A172 (cell line): ENCODE measurements at regions not wholly inside any gene's neighbourhood (a gene's known extent, or its start where the extent isn't known, plus 50 kb on each side); places are given as distances from the start of the nearest gene placed in this dataset.

Experiments
- DNase-seq: peaks from one replicate; pipeline ENCODE4 v3.0.0-alpha.2; 2015; ENCODE audit warnings: low spot score

DNA sequence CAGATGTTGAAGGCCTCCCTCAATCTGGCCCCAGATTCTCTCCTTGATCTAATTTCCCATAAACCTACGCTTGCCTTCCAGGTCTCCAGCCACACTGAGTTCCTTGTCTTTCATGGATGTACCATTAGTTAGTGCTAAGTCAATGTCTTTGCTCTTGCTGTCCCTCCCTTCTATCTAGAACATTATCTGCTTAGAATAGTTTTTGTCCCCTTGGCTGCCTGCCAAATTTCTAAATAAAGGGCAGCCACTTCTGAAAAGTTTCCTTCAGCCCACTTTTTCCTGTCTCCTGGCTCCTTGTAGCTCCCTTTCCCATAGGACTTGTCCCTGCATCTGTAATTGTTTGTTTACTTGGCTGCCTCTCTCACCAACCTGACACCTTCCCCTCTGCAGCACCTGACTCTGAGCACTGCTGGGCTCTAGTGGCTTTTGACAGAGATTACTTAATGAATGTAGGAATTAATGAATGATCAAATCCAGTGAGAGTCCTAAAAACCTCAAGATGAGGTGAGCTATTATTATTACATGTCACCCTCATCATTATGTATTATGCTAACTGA is 58.3 kb downstream of the CXCL12 start:
- no peak for DNase-seq

DNA sequence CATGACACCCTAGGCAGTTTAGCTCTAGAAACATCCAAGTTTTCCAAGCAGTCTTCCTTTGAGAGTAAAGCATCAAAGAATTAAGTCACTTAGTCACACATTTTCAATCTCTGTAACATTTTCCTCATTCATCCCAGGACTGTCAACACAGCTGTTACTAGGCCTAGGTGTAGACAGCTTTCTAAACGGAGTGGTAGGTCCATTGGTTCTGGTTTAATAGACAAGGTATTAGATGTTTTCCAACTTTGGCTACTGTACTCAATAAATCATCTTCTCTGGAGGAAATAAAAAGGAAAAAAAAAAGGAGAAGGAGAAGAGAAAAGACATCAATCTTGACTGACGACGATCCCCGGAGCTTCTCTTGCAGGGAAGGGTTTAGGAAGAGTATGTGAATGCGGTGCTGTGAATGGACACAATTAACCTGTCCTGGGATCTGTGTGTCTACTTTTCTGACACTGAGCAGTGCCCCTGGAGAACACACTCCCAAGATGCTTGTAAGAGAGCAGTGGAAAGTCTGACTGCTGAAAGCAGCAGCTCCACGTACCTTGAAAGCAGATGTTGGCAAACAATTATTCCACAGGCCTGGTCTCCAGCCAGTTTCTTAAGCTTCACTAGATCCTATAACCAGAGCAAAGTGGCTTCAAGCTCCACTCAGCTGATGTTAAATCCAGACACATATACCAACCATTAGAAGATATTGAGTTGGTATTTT is 59.1 kb downstream of the CXCL12 start:
- DNase-seq, result no peak

GRCh38 chr10:44325157-44325556 is 59.7 kb downstream of the CXCL12 start:
- DNase-seq, result no peak

GRCh38 chr10:44323838-44324237 is 61.1 kb downstream of the CXCL12 start:
- DNase-seq, result no peak

DNA sequence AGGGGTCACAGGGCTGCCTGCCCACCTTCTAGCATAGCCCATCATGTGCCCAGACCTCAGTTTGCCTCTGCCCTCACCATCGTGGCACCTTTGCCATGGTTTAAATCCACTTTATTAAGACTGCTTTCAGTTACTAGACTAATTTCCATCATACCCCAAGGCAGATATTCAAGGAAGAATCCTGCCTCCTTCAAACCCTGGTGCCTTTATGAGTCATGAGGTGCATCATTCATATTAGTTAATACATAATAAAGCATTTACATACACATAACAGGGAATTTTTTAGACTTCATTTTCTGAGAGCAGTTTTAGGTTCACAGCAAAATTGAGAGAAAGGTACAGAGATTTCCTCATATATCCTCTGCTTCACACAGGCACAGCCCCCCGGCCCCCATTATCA is 62.8 kb downstream of the CXCL12 start:
- no peak for DNase-seq

GRCh38 chr10:44320756-44321155 is 64.1 kb downstream of the CXCL12 start:
- DNase-seq, result no peak

DNA sequence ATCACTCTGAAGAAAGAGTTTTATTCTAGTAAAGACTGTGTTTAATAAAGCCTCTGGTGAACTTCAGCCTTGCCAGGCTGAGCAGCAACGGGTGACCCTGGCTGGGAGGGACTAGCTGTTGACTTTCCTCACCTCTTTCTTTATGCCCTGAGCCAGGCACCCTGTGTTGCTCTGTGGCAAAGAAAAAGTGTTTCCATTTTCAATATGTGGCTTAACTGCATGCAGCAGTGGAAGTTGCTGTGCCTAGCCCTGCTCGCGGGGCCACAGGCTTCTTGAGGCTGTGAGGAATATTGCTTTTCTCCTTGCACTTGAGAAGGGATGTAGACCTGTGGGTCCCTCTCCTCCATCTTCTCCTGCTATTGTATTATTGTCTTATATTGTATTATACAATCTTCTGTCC is 67.0 kb downstream of the CXCL12 start:
- DNase-seq, result no peak

DNA sequence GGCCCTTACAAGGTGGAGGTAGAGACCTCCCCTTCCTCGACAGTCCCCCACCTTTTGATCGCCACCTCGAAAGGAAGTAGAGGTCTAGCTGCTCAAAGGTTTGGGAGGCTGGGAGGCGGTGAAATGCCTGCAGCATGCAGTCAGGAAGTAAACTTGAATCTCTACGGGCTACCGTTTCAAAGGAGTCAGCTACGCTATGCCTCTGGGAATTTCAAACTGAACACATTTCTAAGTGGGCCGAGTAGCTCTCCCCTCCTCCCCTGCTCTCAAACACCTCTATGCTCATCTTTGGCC is 68.0 kb downstream of the CXCL12 start:
- no peak for DNase-seq

- peak; percentile 12 for DNase-seq
These were observed 68.5 kb downstream of the CXCL12 start for GRCh38 chr10:44316187-44316921.

GRCh38 chr10:44314802-44315460 is 70.0 kb downstream of the CXCL12 start:
- DNase-seq, result no peak

GRCh38 chr10:44313761-44314165 is 71.1 kb downstream of the CXCL12 start:
- DNase-seq, result no peak

DNA sequence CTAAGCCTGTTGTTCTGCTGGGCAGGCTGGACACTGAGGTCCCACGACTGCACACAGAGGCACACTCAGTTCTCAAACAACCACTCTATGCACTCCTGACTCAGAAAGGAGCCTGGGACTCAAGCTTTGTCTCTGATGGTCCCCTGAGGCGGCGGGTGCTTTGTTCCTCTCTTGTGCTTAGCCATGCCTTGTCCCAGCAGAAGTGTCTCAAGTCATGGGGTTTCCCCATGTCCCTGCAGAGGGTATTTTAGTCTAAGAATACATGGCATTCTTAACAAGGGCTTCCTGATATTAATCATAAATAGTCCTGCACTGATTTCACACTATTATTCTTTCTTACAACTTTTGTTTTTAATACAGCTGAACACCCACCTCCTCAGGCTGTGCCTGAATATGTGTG is 72.5 kb downstream of the CXCL12 start:
- DNase-seq, result no peak

GRCh38 chr10:44311563-44312051 is 73.3 kb downstream of the CXCL12 start:
- no peak for DNase-seq

DNA sequence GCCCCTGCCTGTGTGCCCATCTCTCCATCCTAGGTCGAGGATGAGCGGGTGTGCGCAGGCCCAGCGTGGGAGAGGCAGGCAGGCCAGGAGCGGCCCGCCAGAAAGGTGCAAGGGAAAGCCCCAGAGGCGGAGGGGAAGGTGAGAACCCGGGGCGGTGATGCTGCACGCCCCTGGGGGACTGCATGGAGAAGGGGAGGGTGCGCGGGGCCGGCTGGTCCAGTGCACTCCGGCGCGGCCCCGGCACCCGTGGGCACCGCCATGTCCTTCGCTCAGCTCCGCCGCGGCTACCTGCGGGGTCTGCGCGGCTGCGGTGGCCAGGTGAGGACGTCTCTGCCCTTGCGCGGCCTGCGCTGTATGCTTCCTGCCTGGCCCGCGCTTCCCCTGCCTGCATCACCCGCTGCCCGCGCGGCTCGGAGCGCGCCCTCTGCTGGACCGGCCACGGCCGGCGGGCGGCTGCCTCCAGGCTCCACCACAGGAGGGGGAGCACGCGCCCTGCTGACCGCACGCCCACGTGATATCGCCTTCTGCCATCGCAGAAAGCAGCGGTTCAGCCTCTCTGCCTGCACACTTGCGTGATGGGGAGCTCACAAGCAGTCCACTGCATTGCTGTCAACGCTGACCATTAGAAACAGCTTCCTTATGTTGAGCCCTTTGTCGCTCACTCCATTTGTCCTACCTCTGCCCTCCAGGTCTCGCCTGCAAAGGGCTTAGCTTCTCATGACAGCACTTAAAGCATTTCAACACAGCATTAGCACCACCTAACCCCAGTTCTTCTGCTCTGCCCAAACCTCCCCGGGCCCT is 73.9 kb downstream of the CXCL12 start:
- DNase-seq, result peak; percentile 17

DNA sequence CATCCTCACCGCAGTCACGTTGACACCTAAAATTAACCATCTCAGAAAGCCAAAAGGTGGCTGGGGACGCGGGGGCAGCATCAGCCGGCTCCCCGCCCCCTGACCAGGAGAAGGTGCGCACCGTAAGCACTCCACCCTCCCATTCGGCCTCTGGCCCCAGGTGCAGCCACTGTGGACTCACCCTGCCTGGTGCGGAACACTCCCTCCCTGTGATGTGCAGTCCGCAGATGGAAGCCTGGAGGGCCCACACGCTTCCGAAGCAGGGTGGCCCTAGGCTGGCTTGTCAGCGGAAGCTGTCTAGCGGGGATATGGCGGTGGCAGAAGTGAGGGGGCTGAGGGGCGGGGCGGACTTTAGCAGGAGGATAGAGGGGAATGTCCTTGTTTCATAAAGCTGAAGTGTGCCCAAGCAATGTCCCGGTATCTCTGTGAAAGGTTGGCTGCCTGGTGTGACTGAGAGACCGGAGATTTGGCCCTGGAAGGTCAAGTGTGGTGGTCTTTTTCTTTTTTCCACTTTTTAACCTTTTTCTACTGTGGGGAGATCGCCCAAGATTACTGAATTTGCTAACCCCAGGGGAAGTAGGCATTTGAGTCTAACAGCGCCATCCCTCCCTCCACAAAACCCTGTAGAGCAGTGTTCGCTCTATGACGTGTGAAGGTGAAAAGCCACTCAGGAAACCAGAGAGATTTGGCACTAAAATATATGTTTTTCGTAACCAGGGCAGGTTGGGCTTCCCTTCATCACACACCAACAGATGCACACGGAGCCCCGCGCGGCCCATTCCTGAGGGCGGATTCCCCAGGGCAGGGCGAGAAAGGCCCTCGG is 74.7 kb downstream of the CXCL12 start:
- no peak for DNase-seq

- no peak for DNase-seq
These were observed 75.5 kb downstream of the CXCL12 start for GRCh38 chr10:44309361-44309760.

- no peak for DNase-seq
These were observed 76.0 kb downstream of the CXCL12 start for GRCh38 chr10:44308935-44309334.

- no peak for DNase-seq
These were observed 77.2 kb downstream of the CXCL12 start for GRCh38 chr10:44307691-44308090.

DNA sequence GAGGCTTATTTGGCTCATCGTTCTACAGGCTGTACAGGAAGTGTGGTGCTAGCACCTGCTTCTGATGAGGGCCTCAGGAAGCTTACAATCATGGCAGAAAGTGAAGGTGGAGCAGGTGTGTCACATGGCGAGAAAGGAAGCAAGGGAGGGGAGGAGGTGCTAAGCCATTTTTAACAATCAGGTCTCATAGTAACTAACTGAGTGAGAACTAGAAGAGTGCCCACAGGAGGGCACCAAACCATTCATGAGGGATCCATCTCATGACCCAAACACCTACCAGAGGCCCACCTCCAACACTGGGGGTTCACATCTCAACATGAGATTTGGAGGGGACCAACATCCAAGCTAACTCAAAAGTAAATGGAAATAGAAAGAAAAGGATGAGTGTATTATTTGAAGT is 78.1 kb downstream of the CXCL12 start:
- DNase-seq, result peak; percentile 43

GRCh38 chr10:44306147-44306710 is 78.7 kb downstream of the CXCL12 start:
- DNase-seq, result peak; percentile 61
